GM23338 (cell line): ENCODE measurements at regions not wholly inside any gene's neighbourhood (a gene's known extent, or its start where the extent isn't known, plus 50 kb on each side); places are given as distances from the start of the nearest gene placed in this dataset.

Experiments
- CREB1 ChIP-seq: fragments of 250-450 bp; sonication (Bioruptor Pico); IDR thresholded peaks from 2 replicates; pipeline ENCODE4 v1.5.0; 2020; ENCODE audit warnings: low read depth, mild to moderate bottlenecking, moderate library complexity
- EZH2 ChIP-seq: fragments of 200-600 bp; sonication (generic); IDR thresholded peaks from one replicate; pipeline ENCODE4 v1.8.0; 2017; ENCODE audit warnings: antibody characterized with exemption, mild to moderate bottlenecking, low read depth; ENCODE audit not compliant: unreplicated experiment
- EZH2phosphoT487 ChIP-seq: fragments of 200-600 bp; sonication (generic); IDR thresholded peaks from one replicate; pipeline ENCODE4 v1.8.1; 2018; ENCODE audit warnings: antibody characterized with exemption; ENCODE audit not compliant: unreplicated experiment
- JUNB ChIP-seq: IDR thresholded peaks from one replicate; pipeline ENCODE4 v1.6.1; 2016; ENCODE audit warnings: antibody characterized with exemption; ENCODE audit not compliant: unreplicated experiment
- POLR2AphosphoS5 ChIP-seq: IDR thresholded peaks from 2 replicates; pipeline ENCODE4 v1.6.1; 2016; ENCODE audit warnings: antibody characterized with exemption, low read depth
- STAT1 ChIP-seq: IDR thresholded peaks from one replicate; pipeline ENCODE4 v1.6.1; 2016; ENCODE audit warnings: antibody characterized with exemption; ENCODE audit not compliant: unreplicated experiment
- ZNF114 ChIP-seq: fragments of 250-450 bp; sonication (Bioruptor Pico); IDR thresholded peaks from 2 replicates; pipeline ENCODE4 v1.5.0; 2020; ENCODE audit warnings: mild to moderate bottlenecking, moderate library complexity
- ZNF331 ChIP-seq: fragments of 250-450 bp; sonication (Bioruptor Pico); IDR thresholded peaks from 2 replicates; pipeline ENCODE4 v1.5.0; 2020; ENCODE audit warnings: low read depth, mild to moderate bottlenecking, moderate library complexity
- TF ChIP-seq, protein P1 (sequence below), 2 experiments: fragments of 200-600 bp in 1 of 2; sonication (generic) in 1 of 2; conservative IDR thresholded peaks; 2 replicates each; pipeline versions ENCODE4 v1.5.1 to v1.6.1; 2016 to 2017; ENCODE audit warnings: antibody characterized with exemption in 2 of 2, low read depth in 2 of 2, mild to moderate bottlenecking in 2 of 2, moderate library complexity in 1 of 2
- TF ChIP-seq, protein P2 (sequence below): IDR thresholded peaks from one replicate; pipeline ENCODE4 v1.6.1; 2018; ENCODE audit warnings: antibody characterized with exemption; ENCODE audit not compliant: unreplicated experiment
- TF ChIP-seq, protein P3 (sequence below): IDR thresholded peaks from 2 replicates; pipeline ENCODE4 v1.6.1; 2016; ENCODE audit warnings: antibody characterized with exemption
- TF ChIP-seq, protein P4 (sequence below): fragments of 250-450 bp; sonication (Bioruptor Pico); IDR thresholded peaks from 2 replicates; pipeline ENCODE4 v1.5.0; 2020; ENCODE audit warnings: mild to moderate bottlenecking, moderate library complexity

DNA sequence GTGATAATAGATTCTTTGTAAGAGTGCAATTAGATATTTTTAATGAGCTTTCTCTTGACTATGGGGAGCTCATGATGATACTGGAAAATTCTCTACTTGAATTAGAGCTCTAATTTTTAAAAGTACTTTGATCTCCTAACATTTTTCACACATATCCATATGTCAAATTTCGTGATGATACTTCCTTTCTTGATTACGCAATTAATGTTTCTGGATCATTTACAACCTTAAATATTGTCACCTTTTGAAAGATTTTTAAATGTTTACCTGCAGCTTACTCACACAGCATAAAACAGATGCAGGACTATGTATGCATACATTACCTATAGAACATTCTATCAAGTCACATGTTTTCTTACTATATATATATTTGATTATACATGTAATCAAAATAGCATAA lies 598.5 kb upstream of the DSEL start:
- TF ChIP-seq, protein P1, sequence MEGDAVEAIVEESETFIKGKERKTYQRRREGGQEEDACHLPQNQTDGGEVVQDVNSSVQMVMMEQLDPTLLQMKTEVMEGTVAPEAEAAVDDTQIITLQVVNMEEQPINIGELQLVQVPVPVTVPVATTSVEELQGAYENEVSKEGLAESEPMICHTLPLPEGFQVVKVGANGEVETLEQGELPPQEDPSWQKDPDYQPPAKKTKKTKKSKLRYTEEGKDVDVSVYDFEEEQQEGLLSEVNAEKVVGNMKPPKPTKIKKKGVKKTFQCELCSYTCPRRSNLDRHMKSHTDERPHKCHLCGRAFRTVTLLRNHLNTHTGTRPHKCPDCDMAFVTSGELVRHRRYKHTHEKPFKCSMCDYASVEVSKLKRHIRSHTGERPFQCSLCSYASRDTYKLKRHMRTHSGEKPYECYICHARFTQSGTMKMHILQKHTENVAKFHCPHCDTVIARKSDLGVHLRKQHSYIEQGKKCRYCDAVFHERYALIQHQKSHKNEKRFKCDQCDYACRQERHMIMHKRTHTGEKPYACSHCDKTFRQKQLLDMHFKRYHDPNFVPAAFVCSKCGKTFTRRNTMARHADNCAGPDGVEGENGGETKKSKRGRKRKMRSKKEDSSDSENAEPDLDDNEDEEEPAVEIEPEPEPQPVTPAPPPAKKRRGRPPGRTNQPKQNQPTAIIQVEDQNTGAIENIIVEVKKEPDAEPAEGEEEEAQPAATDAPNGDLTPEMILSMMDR (conservative IDR thresholded peaks at IDR 0.05; ENCODE audit: low read depth in 2 of 2): no peak
- TF ChIP-seq POLR2AphosphoS5 (no peak), EZH2 (no peak), JUNB (no peak), ZNF331 (CRISPR knock-in tag) (no peak), CREB1 (CRISPR knock-in tag) (no peak), EZH2phosphoT487 (no peak), STAT1 (no peak), ZNF114 (no peak)
- TF ChIP-seq, protein P2, sequence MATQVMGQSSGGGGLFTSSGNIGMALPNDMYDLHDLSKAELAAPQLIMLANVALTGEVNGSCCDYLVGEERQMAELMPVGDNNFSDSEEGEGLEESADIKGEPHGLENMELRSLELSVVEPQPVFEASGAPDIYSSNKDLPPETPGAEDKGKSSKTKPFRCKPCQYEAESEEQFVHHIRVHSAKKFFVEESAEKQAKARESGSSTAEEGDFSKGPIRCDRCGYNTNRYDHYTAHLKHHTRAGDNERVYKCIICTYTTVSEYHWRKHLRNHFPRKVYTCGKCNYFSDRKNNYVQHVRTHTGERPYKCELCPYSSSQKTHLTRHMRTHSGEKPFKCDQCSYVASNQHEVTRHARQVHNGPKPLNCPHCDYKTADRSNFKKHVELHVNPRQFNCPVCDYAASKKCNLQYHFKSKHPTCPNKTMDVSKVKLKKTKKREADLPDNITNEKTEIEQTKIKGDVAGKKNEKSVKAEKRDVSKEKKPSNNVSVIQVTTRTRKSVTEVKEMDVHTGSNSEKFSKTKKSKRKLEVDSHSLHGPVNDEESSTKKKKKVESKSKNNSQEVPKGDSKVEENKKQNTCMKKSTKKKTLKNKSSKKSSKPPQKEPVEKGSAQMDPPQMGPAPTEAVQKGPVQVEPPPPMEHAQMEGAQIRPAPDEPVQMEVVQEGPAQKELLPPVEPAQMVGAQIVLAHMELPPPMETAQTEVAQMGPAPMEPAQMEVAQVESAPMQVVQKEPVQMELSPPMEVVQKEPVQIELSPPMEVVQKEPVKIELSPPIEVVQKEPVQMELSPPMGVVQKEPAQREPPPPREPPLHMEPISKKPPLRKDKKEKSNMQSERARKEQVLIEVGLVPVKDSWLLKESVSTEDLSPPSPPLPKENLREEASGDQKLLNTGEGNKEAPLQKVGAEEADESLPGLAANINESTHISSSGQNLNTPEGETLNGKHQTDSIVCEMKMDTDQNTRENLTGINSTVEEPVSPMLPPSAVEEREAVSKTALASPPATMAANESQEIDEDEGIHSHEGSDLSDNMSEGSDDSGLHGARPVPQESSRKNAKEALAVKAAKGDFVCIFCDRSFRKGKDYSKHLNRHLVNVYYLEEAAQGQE: no peak
- TF ChIP-seq, protein P3, sequence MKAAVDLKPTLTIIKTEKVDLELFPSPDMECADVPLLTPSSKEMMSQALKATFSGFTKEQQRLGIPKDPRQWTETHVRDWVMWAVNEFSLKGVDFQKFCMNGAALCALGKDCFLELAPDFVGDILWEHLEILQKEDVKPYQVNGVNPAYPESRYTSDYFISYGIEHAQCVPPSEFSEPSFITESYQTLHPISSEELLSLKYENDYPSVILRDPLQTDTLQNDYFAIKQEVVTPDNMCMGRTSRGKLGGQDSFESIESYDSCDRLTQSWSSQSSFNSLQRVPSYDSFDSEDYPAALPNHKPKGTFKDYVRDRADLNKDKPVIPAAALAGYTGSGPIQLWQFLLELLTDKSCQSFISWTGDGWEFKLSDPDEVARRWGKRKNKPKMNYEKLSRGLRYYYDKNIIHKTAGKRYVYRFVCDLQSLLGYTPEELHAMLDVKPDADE: no peak
- TF ChIP-seq, protein P4, sequence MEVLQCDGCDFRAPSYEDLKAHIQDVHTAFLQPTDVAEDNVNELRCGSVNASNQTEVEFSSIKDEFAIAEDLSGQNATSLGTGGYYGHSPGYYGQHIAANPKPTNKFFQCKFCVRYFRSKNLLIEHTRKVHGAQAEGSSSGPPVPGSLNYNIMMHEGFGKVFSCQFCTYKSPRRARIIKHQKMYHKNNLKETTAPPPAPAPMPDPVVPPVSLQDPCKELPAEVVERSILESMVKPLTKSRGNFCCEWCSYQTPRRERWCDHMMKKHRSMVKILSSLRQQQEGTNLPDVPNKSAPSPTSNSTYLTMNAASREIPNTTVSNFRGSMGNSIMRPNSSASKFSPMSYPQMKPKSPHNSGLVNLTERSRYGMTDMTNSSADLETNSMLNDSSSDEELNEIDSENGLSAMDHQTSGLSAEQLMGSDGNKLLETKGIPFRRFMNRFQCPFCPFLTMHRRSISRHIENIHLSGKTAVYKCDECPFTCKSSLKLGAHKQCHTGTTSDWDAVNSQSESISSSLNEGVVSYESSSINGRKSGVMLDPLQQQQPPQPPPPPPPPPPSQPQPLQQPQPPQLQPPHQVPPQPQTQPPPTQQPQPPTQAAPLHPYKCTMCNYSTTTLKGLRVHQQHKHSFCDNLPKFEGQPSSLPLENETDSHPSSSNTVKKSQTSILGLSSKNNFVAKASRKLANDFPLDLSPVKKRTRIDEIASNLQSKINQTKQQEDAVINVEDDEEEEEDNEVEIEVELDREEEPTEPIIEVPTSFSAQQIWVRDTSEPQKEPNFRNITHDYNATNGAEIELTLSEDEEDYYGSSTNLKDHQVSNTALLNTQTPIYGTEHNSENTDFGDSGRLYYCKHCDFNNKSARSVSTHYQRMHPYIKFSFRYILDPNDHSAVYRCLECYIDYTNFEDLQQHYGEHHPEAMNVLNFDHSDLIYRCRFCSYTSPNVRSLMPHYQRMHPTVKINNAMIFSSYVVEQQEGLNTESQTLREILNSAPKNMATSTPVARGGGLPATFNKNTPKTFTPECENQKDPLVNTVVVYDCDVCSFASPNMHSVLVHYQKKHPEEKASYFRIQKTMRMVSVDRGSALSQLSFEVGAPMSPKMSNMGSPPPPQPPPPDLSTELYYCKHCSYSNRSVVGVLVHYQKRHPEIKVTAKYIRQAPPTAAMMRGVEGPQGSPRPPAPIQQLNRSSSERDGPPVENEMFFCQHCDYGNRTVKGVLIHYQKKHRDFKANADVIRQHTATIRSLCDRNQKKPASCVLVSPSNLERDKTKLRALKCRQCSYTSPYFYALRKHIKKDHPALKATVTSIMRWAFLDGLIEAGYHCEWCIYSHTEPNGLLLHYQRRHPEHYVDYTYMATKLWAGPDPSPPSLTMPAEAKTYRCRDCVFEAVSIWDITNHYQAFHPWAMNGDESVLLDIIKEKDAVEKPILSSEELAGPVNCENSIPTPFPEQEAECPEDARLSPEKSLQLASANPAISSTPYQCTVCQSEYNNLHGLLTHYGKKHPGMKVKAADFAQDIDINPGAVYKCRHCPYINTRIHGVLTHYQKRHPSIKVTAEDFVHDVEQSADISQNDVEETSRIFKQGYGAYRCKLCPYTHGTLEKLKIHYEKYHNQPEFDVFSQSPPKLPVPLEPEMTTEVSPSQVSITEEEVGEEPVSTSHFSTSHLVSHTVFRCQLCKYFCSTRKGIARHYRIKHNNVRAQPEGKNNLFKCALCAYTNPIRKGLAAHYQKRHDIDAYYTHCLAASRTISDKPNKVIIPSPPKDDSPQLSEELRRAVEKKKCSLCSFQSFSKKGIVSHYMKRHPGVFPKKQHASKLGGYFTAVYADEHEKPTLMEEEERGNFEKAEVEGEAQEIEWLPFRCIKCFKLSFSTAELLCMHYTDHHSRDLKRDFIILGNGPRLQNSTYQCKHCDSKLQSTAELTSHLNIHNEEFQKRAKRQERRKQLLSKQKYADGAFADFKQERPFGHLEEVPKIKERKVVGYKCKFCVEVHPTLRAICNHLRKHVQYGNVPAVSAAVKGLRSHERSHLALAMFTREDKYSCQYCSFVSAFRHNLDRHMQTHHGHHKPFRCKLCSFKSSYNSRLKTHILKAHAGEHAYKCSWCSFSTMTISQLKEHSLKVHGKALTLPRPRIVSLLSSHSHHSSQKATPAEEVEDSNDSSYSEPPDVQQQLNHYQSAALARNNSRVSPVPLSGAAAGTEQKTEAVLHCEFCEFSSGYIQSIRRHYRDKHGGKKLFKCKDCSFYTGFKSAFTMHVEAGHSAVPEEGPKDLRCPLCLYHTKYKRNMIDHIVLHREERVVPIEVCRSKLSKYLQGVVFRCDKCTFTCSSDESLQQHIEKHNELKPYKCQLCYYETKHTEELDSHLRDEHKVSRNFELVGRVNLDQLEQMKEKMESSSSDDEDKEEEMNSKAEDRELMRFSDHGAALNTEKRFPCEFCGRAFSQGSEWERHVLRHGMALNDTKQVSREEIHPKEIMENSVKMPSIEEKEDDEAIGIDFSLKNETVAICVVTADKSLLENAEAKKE: no peak
